Astrocyte (in vitro differentiated cells and primary cell): ENCODE measurements at regions not wholly inside any gene's neighbourhood (a gene's known extent, or its start where the extent isn't known, plus 50 kb on each side); places are given as distances from the start of the nearest gene placed in this dataset.

ENCODE experiments used
- DNase-seq: peaks from one replicate; pipeline ENCODE4 v3.0.0-alpha.2; 2010; ENCODE audit warnings: low read depth
- FAIRE-seq: peaks from 2 replicates; lab custom pipeline; 2011; peaks lifted over from hg19 to GRCh38; lab: Jason Lieb, UNC
- H2AFZ ChIP-seq: 2 replicates; pipeline ENCODE4 v1.6.0; 2012; ENCODE audit warnings: low read depth, low read length, inconsistent platforms
- H3K27ac ChIP-seq: 2 replicates; pipeline ENCODE4 v1.5.1; 2011; ENCODE audit warnings: low read depth, low read length, inconsistent platforms
- H3K27me3 ChIP-seq: 2 replicates; pipeline ENCODE4 v1.6.0; 2011; ENCODE audit warnings: low read length, inconsistent platforms; ENCODE audit not compliant: insufficient read depth
- H3K36me3 ChIP-seq: 2 replicates; pipeline ENCODE4 v1.5.1; 2011; ENCODE audit warnings: low read length, inconsistent platforms; ENCODE audit not compliant: insufficient read depth
- H3K4me1 ChIP-seq: 2 replicates; pipeline ENCODE4 v1.5.1; 2011; ENCODE audit warnings: low read length, inconsistent platforms; ENCODE audit not compliant: insufficient read depth
- H3K4me2 ChIP-seq: 2 replicates; pipeline ENCODE4 v1.6.0; 2012; ENCODE audit warnings: low read length, inconsistent platforms
- H3K4me3 ChIP-seq: 2 replicates; pipeline ENCODE4 v1.5.1; 2011; ENCODE audit warnings: low read depth, mild to moderate bottlenecking, low read length, inconsistent platforms; ENCODE audit not compliant: insufficient read depth
- H3K79me2 ChIP-seq: 2 replicates; pipeline ENCODE4 v1.6.0; 2012; ENCODE audit warnings: mild to moderate bottlenecking, low read length, inconsistent platforms; ENCODE audit not compliant: insufficient read depth
- H3K9ac ChIP-seq: 2 replicates; pipeline ENCODE4 v1.6.0; 2012; ENCODE audit warnings: mild to moderate bottlenecking, low read length, inconsistent platforms
- H3K9me3 ChIP-seq: 2 replicates; pipeline ENCODE4 v1.5.1; 2012; ENCODE audit warnings: low read depth, mild to moderate bottlenecking, low read length, inconsistent platforms; ENCODE audit not compliant: insufficient read depth
- H4K20me1 ChIP-seq: 2 replicates; pipeline ENCODE4 v1.6.0; 2012; ENCODE audit warnings: low read length, inconsistent platforms; ENCODE audit not compliant: insufficient read depth
- H3K27ac Mint-ChIP-seq: one replicate; pipeline ENCODE4 v1.8.0; 2021; ENCODE audit warnings: mild to moderate bottlenecking, mixed read lengths; ENCODE audit not compliant: unreplicated experiment
- H3K27me3 Mint-ChIP-seq: one replicate; pipeline ENCODE4 v1.8.0; 2021; ENCODE audit warnings: low read depth, mixed read lengths; ENCODE audit not compliant: unreplicated experiment
- H3K36me3 Mint-ChIP-seq: one replicate; pipeline ENCODE4 v1.8.0; 2021; ENCODE audit warnings: low read depth, mixed read lengths; ENCODE audit not compliant: unreplicated experiment
- H3K4me1 Mint-ChIP-seq: one replicate; pipeline ENCODE4 v1.8.0; 2021; ENCODE audit warnings: low read depth, mixed read lengths; ENCODE audit not compliant: unreplicated experiment
- H3K4me3 Mint-ChIP-seq: one replicate; pipeline ENCODE4 v1.8.0; 2021; ENCODE audit warnings: mild to moderate bottlenecking, moderate library complexity, mixed read lengths; ENCODE audit not compliant: unreplicated experiment
- H3K9me3 Mint-ChIP-seq: one replicate; pipeline ENCODE4 v1.8.0; 2021; ENCODE audit warnings: mild to moderate bottlenecking, mixed read lengths; ENCODE audit not compliant: unreplicated experiment
- EZH2 ChIP-seq: IDR thresholded peaks from 2 replicates; pipeline ENCODE4 v1.6.1; 2012; ENCODE audit warnings: mild to moderate bottlenecking, low read length, inconsistent platforms; ENCODE audit not compliant: insufficient read depth
- TF ChIP-seq, protein P1 (sequence below): IDR thresholded peaks from 2 replicates; pipeline ENCODE4 v1.5.1; 2011; ENCODE audit warnings: low read depth, mild to moderate bottlenecking, inconsistent platforms, low read length, moderate library complexity; ENCODE audit not compliant: insufficient read depth

DNA sequence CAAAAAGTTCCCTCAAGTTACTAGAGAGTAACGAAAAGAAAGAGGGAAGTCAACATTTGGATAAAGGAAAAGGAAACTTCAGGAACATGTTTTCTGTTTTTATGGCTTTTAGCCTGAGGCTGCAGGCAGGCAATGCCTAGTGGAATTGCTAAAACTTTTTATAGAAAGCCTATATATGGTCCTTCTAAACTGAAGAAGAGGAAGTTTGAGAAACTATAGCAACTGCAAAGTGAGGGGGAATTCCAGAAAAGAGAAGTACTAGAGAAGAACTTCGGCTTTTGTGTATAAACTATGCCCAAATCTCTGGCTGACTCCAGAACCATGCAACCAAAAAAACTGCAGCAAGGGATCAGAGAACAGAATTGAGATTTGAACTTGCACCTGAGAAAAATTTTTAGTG is 74.3 kb upstream of the ARHGAP42 start:
- Histone ChIP-seq H3K27me3 (no peaks in the 10 kb centered on the region), H4K20me1 (no peaks in the 10 kb centered on the region), H3K79me2 (no peaks in the 10 kb centered on the region), H3K36me3 (no peaks in the 10 kb centered on the region), H3K27ac (no peak overlapping the region), H3K4me3 (no peak overlapping the region), H3K9me3 (no peaks in the 10 kb centered on the region), H2AFZ (no peak overlapping the region), H3K4me2 (no peak overlapping the region), H3K9ac (no peak overlapping the region), H3K4me1 (no peaks in the 10 kb centered on the region)
- Mint-ChIP-seq H3K36me3 (no peaks in the 10 kb centered on the region), H3K27ac (no peak overlapping the region), H3K4me1 (peaks cover 3% of the 10 kb centered on the region), H3K4me3 (no peak overlapping the region), H3K9me3 (peaks cover 2% of the 10 kb centered on the region), H3K27me3 (no peaks in the 10 kb centered on the region)
- no peak for TF ChIP-seq EZH2
- TF ChIP-seq, protein P1, sequence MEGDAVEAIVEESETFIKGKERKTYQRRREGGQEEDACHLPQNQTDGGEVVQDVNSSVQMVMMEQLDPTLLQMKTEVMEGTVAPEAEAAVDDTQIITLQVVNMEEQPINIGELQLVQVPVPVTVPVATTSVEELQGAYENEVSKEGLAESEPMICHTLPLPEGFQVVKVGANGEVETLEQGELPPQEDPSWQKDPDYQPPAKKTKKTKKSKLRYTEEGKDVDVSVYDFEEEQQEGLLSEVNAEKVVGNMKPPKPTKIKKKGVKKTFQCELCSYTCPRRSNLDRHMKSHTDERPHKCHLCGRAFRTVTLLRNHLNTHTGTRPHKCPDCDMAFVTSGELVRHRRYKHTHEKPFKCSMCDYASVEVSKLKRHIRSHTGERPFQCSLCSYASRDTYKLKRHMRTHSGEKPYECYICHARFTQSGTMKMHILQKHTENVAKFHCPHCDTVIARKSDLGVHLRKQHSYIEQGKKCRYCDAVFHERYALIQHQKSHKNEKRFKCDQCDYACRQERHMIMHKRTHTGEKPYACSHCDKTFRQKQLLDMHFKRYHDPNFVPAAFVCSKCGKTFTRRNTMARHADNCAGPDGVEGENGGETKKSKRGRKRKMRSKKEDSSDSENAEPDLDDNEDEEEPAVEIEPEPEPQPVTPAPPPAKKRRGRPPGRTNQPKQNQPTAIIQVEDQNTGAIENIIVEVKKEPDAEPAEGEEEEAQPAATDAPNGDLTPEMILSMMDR = no peak
- FAIRE-seq = no peak
- no peak for DNase-seq

DNA sequence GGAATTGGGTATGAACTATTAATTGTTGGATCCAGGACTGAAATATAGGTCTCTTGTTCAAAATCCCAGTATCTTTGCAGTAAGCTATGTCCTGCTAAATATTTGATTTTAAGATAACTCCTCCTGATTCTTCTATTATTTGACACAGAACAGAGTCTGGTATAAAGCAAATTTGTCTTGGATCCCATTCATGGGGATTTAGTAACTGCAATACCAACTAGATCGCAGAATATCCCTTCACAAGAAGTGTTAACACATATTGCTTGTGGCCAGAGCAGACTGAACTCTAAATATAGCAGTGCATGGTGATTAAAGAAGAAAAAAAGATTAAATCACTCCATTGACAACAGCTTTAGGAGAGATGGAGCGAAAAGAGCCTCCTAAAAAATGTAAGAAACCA is 68.2 kb upstream of the ARHGAP42 start:
- Histone ChIP-seq H2AFZ (peak overlapping the region; percentile 28), H3K27me3 (no peaks in the 10 kb centered on the region), H3K27ac (peak overlapping the region; percentile 33), H3K79me2 (no peaks in the 10 kb centered on the region), H4K20me1 (no peaks in the 10 kb centered on the region), H3K36me3 (no peaks in the 10 kb centered on the region), H3K9ac (no peak overlapping the region), H3K9me3 (peaks cover 8% of the 10 kb centered on the region), H3K4me2 (peak overlapping the region; percentile 65), H3K4me1 (peaks cover 8% of the 10 kb centered on the region), H3K4me3 (no peak overlapping the region)
- TF ChIP-seq EZH2 = no peak
- TF ChIP-seq, protein P1 = no peak
- Mint-ChIP-seq H3K9me3 (peaks cover 12% of the 10 kb centered on the region), H3K4me3 (no peak overlapping the region), H3K27me3 (no peaks in the 10 kb centered on the region), H3K27ac (no peak overlapping the region), H3K36me3 (peaks cover under 1% of the 10 kb centered on the region), H3K4me1 (peaks cover 10% of the 10 kb centered on the region)
- no peak for DNase-seq
- no peak for FAIRE-seq

DNA sequence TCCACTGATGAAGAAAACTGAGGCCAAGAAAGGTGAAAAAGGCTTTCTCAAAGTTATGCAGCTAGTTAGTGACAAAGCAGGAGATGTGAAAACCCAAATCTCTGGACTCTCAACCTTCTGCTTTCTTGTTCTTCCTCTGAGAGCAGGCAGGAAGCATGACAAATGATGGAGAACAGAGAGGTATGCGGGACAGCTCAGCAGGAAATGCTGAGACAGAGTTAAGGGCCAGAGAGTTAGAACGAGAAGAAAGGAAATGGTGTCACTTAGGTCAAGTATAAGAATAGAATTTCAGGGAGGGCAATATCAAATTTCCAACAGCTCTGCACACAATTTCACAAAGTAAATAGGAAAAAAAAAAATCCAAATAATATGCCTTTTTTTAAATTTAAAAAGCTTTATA is 67.6 kb upstream of the ARHGAP42 start:
- Histone ChIP-seq H3K4me1 (peaks cover 8% of the 10 kb centered on the region), H2AFZ (peak overlapping the region; percentile 28), H3K4me3 (no peak overlapping the region), H3K79me2 (no peaks in the 10 kb centered on the region), H3K9me3 (peaks cover 8% of the 10 kb centered on the region), H3K36me3 (no peaks in the 10 kb centered on the region), H3K27me3 (no peaks in the 10 kb centered on the region), H3K27ac (peak overlapping the region; percentile 33), H3K4me2 (peak overlapping the region; percentile 65), H4K20me1 (no peaks in the 10 kb centered on the region), H3K9ac (no peak overlapping the region)
- H3K36me3 Mint-ChIP-seq = peaks cover 2% of the 10 kb centered on the region
- H3K4me1 Mint-ChIP-seq = peaks cover 15% of the 10 kb centered on the region
- H3K27ac Mint-ChIP-seq = peak overlapping the region; percentile 22
- DNase-seq (peak; percentile 35), FAIRE-seq (peak; percentile 81)
- H3K9me3 Mint-ChIP-seq = peaks cover 17% of the 10 kb centered on the region
- no peak overlapping the region for H3K4me3 Mint-ChIP-seq
- TF ChIP-seq EZH2 = no peak
- TF ChIP-seq, protein P1 = no peak
- H3K27me3 Mint-ChIP-seq = no peaks in the 10 kb centered on the region
